ENCODE measurements at regions not wholly inside any gene's neighbourhood (a gene's known extent, or its start where the extent isn't known, plus 50 kb on each side); places are given as distances from the start of the nearest gene placed in this dataset.

DNA sequence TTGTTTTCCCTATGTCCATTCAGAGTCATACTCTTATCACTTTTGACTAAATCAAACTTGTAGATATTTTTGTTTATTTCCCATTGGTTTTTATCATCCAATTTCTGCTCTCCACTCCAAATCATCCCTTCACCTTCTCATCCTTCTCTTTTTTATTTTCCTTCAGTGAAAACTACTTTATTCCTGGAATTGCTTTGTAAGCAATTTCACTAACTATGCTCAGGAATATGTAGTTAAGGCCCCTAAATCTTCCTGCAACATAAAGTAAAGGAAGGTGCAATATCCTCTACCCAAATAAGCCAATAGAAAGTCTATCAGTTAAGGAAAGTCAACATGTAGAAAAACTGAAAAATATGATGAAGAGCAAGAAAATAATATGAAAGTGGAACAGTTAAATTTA lies 308.4 kb downstream of the SEC23A start:
- TF ChIP-seq EZH2phosphoT487 (IDR thresholded peaks at IDR 0.05; ENCODE audit: insufficient read depth, low read depth) (no peak), EZH2 (IDR thresholded peaks at IDR 0.05; ENCODE audit: insufficient read depth, poor library complexity, severe bottlenecking) (no peak)

Measured in GM23248 (cell line).